BE2C (cell line): ENCODE measurements at regions not wholly inside any gene's neighbourhood (a gene's known extent, or its start where the extent isn't known, plus 50 kb on each side); places are given as distances from the start of the nearest gene placed in this dataset.
A peak's percentile ranks its signal among the peaks of the same experiment; 100 is the strongest.
"Not testable (repeated sequence)": the region's sequence is repeated elsewhere in the genome, so short reads cannot be mapped to it uniquely, and the experiment has no call there.

Experiments
- DNase-seq: peaks from one replicate; pipeline ENCODE4 v3.0.0-alpha.2; 2020
- H3K27me3 ChIP-seq: fragments of 250-450 bp; sonication (Bioruptor Pico); 2 replicates; pipeline ENCODE4 v1.5.1; 2020; ENCODE audit warnings: mild to moderate bottlenecking
- H3K36me3 ChIP-seq: fragments of 250-450 bp; sonication (Bioruptor Pico); 2 replicates; pipeline ENCODE4 v1.5.1; 2020; ENCODE audit warnings: mild to moderate bottlenecking
- H3K4me1 ChIP-seq: fragments of 250-450 bp; sonication (Bioruptor Pico); 2 replicates; pipeline ENCODE4 v1.5.1; 2020
- H3K4me3 ChIP-seq: 2 replicates; pipeline ENCODE4 v1.5.1; 2011; ENCODE audit warnings: low read depth, low read length
- H3K9me3 ChIP-seq: fragments of 250-450 bp; sonication (Bioruptor Pico); 2 replicates; pipeline ENCODE4 v1.5.1; 2020
- TF ChIP-seq, protein P1 (sequence below): IDR thresholded peaks from 2 replicates; pipeline ENCODE4 v1.5.1; 2012; ENCODE audit warnings: mild to moderate bottlenecking, low read depth, low read length

DNA sequence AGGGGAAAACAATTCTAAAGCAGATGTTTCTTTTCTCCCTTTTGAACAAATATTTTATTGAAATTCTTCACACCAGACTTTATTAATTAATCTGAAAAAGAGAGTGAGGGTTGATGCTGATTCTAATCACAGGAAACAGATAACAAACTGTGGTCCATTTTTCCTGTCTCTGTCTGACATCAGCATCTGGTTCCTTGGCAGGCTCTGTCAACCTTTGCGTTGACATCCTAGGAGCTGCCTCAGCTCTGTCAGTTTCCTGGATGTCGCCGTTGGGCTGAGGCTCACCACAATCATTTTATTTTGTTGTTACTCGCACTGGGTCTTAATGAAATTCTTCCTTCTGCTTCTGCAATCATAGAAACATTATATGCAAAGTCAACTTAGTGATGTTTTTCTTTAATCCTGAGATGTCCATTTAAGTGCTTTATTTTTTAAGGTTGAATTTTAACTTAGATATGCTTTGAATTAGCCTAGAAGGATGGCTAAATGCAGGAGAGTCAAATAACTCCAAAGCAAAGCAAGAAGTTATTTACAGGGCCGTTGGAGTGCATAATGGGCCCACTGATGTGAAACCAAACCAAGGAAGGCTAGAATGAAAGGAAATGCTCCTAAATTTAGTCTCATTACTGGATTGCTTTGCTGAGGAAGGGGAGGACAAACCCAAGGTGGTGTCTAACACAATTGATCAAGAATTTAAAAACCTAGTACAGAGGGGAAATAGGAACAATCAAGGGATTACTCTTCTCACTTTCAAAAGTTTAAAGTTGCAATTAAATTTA, 542.4 kb downstream of the FLRT2 start:
- Histone ChIP-seq H3K9me3 (no peaks in the 10 kb centered on the region), H3K4me3 (no peak overlapping the region), H3K27me3 (no peaks in the 10 kb centered on the region), H3K36me3 (no peaks in the 10 kb centered on the region), H3K4me1 (no peaks in the 10 kb centered on the region; the same call in 1 of the 2 replicates)
- no peak for DNase-seq
- TF ChIP-seq, protein P1, sequence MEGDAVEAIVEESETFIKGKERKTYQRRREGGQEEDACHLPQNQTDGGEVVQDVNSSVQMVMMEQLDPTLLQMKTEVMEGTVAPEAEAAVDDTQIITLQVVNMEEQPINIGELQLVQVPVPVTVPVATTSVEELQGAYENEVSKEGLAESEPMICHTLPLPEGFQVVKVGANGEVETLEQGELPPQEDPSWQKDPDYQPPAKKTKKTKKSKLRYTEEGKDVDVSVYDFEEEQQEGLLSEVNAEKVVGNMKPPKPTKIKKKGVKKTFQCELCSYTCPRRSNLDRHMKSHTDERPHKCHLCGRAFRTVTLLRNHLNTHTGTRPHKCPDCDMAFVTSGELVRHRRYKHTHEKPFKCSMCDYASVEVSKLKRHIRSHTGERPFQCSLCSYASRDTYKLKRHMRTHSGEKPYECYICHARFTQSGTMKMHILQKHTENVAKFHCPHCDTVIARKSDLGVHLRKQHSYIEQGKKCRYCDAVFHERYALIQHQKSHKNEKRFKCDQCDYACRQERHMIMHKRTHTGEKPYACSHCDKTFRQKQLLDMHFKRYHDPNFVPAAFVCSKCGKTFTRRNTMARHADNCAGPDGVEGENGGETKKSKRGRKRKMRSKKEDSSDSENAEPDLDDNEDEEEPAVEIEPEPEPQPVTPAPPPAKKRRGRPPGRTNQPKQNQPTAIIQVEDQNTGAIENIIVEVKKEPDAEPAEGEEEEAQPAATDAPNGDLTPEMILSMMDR: no peak

DNA sequence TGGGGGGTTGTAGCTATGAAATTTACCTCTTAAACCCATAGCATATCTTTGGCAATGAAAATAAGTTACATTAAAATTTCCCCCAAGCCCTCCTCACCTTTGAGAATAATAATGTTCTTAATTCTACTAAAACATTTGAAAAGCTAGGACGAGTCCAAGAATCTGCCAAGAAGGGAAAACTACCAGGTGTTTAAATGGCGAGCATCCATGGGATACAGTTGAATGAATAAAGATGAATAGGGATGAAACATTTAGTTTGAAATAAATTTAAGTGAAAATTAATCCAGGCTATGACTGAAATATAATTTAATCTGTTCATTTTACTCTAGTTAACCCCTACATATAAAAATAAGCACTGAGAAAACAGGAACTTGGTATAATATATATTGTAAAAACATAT, 536.7 kb downstream of the FLRT2 start:
- no peaks in the 10 kb centered on the region for H3K4me1 ChIP-seq
- H3K36me3 ChIP-seq: no peaks in the 10 kb centered on the region
- H3K9me3 ChIP-seq: no peaks in the 10 kb centered on the region
- H3K4me3 ChIP-seq: no peak overlapping the region
- H3K27me3 ChIP-seq: no peaks in the 10 kb centered on the region
- TF ChIP-seq, protein P1: no peak
- no peak for DNase-seq

DNA sequence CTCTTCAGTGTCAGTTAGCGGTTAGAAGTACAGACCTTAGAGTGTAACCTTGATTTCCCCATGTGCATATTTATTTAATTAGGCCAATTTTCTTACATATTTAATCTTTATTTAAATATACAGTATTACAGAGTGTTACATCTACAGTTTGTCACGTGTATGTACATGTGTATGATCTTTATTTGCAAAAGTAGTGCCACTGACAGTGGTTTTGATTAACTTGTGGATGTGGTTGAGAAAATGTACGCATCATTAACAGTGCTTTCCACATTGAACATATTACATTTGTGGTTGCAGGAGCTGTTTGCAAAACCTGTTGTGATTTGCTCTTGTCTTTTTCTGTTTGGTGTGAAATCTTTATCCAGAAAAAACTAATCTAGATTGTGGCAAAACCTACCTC, 535.5 kb downstream of the FLRT2 start:
- Histone ChIP-seq H3K36me3 (no peaks in the 10 kb centered on the region), H3K27me3 (no peaks in the 10 kb centered on the region), H3K4me3 (no peak overlapping the region), H3K9me3 (no peaks in the 10 kb centered on the region), H3K4me1 (no peaks in the 10 kb centered on the region)
- TF ChIP-seq, protein P1: no peak
- DNase-seq: no peak

DNA sequence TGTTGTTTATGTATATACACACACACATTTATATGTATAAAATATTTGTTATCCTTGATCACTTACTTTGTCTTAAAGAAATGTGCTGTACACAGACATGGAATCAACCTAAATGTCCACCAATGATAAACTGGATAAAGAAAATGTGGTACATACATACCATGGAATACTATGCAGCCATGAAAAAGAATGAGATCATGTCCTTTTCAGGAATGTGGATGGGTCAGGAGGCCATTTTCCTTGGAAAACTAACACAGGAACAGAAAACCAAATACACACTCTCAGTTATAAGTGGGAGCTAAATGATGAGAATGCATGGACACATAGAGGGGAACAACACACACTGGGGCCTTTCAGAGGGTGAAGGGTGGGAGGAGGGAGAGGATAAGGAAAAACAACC, 534.7 kb downstream of the FLRT2 start:
- not testable (repeated sequence) for DNase-seq, H3K4me3 ChIP-seq, H3K4me1 ChIP-seq, H3K27me3 ChIP-seq, H3K9me3 ChIP-seq, H3K36me3 ChIP-seq

DNA sequence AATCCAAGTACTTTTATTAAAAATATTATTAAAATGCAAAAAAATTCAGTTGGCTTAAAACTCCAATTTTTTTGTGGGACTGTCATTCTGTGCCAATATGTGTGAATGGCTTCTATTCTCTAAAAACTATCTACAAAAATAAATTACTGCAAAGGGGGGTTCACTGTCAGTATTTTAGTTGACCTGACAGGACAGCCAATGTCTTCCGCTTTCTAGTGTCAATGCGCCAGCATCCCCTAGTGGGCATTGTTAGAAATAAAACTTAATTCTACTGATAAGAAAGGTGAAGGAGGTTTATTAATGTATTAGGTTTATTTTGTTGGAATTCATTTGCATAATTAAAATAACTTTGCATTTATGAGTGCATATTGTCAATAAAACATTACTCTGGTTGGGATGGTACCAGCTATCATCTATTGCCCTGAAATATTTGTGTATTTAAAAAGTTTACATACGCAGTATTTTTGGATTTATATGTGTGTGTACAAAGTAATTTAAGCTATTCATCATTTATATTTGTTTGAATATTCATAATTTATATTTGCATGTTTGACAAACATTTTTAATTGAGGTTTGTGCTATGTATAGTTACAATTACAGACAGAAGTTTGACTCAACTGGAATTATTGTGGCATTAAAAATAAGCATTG, 527.2 kb downstream of the FLRT2 start:
- H3K36me3 ChIP-seq: no peaks in the 10 kb centered on the region
- peak; percentile 39 for DNase-seq
- TF ChIP-seq, protein P1: peak; percentile 80
- no peaks in the 10 kb centered on the region for H3K27me3 ChIP-seq
- no peak overlapping the region for H3K4me3 ChIP-seq
- no peaks in the 10 kb centered on the region for H3K9me3 ChIP-seq
- no peaks in the 10 kb centered on the region for H3K4me1 ChIP-seq

DNA sequence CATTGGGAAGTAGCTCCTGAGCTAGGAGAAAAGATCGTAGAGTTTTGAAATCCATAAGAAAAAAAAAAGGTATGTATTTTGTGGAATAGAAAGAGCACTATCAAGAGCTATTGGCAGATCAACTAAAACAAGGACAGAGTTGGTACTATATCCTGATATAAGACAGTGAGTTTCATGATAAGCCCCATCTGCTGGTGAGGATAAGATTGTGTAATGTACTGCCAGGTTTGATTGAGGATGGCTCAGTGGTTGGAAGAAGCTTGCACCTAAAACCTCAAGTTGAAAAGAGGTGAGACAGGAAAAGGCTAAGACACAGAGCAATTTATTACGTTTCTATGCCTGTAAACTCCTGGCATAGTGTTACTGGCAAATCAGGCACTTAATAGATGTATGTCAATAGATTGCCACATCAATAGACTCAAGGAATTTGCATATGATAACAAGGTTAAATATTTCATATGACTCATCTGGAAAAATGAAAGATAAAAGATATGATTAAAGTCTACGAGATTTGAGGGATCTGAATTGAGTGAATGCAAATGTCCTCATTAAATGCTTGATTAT, 525.6 kb downstream of the FLRT2 start:
- Histone ChIP-seq H3K4me1 (no peaks in the 10 kb centered on the region), H3K9me3 (no peaks in the 10 kb centered on the region), H3K36me3 (no peaks in the 10 kb centered on the region), H3K4me3 (no peak overlapping the region), H3K27me3 (no peaks in the 10 kb centered on the region)
- TF ChIP-seq, protein P1: peak; percentile 17; the same call in 1 of the 2 replicates
- no peak for DNase-seq
